Fibroblast of lung (primary cell): ENCODE measurements at regions not wholly inside any gene's neighbourhood (a gene's known extent, or its start where the extent isn't known, plus 50 kb on each side); places are given as distances from the start of the nearest gene placed in this dataset.

Experiments
- CTCF ChIP-seq, 2 donors: IDR thresholded peaks in 1 of 2; conservative IDR thresholded peaks in 1 of 2; 1 replicate in 1 of 2; 2 replicates in 1 of 2; pipeline ENCODE4 v1.5.1; 2011 to 2012; ENCODE audit warnings: low read length in 2 of 2, control low read depth in 1 of 2, inconsistent platforms in 1 of 2, low read depth in 1 of 2, mild to moderate bottlenecking in 1 of 2
- EZH2 ChIP-seq: IDR thresholded peaks from 2 replicates; pipeline ENCODE4 v1.5.1; 2012; ENCODE audit warnings: low read length, control low read depth, mild to moderate bottlenecking; ENCODE audit errors: missing control alignments

DNA sequence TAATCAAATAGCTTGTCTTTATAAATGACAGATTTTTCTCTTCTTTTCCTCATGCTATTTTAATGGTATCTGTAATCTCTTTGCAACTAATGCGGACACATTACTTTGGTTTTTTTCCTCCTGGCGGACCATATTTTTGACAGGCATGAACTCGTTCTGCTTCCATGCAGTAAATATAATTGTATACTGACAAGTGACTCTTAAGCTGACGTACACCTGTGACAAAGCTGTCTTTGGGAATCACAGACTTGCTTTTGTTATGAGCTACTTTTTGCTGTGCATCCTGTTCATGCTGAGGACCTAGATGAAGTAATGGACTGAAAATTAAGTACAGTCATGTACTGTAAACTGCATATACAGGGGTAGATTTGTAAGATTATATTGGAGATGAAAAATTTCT, 434.3 kb upstream of the TMTC1 start:
- no peak for TF ChIP-seq CTCF (conservative IDR thresholded peaks at IDR 0.05 in 1 of 2, IDR thresholded peaks at IDR 0.05 in 1 of 2; ENCODE audit: low read depth in 1 of 2, low read length in 2 of 2)
- TF ChIP-seq EZH2 = no peak
